ENCODE measurements at regions not wholly inside any gene's neighbourhood (a gene's known extent, or its start where the extent isn't known, plus 50 kb on each side); places are given as distances from the start of the nearest gene placed in this dataset.

DNA sequence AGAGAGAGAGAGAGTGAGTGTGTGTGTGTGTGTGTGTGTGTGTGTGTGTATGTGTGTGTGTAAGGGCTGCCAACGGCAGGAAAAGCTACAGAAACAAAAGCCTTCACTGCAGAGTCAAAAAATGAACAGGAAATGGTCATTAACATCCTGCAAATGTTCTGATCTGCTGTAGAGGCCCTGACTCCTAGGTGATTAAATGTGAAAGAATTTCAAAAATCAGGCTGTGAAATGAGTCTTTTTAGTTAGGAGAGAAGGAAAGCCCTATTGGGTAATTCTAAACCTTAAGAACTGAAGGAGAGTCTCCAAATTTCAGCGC lies 166.5 kb upstream of the MYLIP start:
- Histone ChIP-seq H3K9me3 (no peaks in the 10 kb centered on the region), H3K4me1 (no peaks in the 10 kb centered on the region), H3K4me2 (no peak overlapping the region), H3K4me3 (no peak overlapping the region), H3K27ac (no peak overlapping the region)
- ChIA-PET CTCF (no interaction called here), POLR2A (no interaction called here)
- no peak for TF ChIP-seq ESRRA (IDR thresholded peaks at IDR 0.05; ENCODE audit: borderline replicate concordance, low read length)
- TF ChIP-seq SMC3 (IDR thresholded peaks at IDR 0.05) = no peak
- TF ChIP-seq KDM1A (IDR thresholded peaks at IDR 0.05; ENCODE audit: low read depth) = no peak
- no peak for TF ChIP-seq CBX8 (IDR thresholded peaks at IDR 0.05)
- TF ChIP-seq HEYL (CRISPR knock-in tag; IDR thresholded peaks at IDR 0.05) = no peak
- no peak for TF ChIP-seq RFX5 (IDR thresholded peaks at IDR 0.05)
- TF ChIP-seq RAD21 (conservative IDR thresholded peaks at IDR 0.05 in 1 of 2, IDR thresholded peaks at IDR 0.05 in 1 of 2) = no peak
- TF ChIP-seq RARB (CRISPR knock-in tag; IDR thresholded peaks at IDR 0.05) = no peak
- FAIRE-seq = no peak
- no peak for ATAC-seq
- 18% methylated on average over 2 of the region's 2 CpGs for WGBS (ENCODE audit: missing lambda C conversion rate)
- DNase-seq (ENCODE audit: low read depth in 1 of 2, low spot score in 1 of 2) = no peak

GRCh38 chr6:15961635-15962448 lies 167.0 kb upstream of the MYLIP start:
- Histone ChIP-seq H3K4me1 (no peaks in the 10 kb centered on the region), H3K4me2 (no peak overlapping the region), H3K27ac (no peak overlapping the region), H3K4me3 (no peak overlapping the region), H3K9me3 (no peaks in the 10 kb centered on the region)
- TF ChIP-seq ZNF302 (CRISPR knock-in tag; IDR thresholded peaks at IDR 0.05) (no peak), POLR2AphosphoS2 (conservative IDR thresholded peaks at IDR 0.05; ENCODE audit: low read length) (no peak), HMGXB4 (CRISPR knock-in tag; IDR thresholded peaks at IDR 0.05; ENCODE audit: borderline replicate concordance) (no peak), CHD2 (IDR thresholded peaks at IDR 0.05; ENCODE audit: low read length, partially characterized antibody) (no peak), TP53 (CRISPR knock-in tag; IDR thresholded peaks at IDR 0.05) (no peak), RARB (CRISPR knock-in tag; IDR thresholded peaks at IDR 0.05) (no peak), ZSCAN20 (CRISPR knock-in tag; IDR thresholded peaks at IDR 0.05) (no peak), KDM1A (IDR thresholded peaks at IDR 0.05; ENCODE audit: low read depth) (no peak), ZC3H11A (IDR thresholded peaks at IDR 0.05) (no peak), FOSB (CRISPR knock-in tag; IDR thresholded peaks at IDR 0.05) (no peak), FOSL2 (IDR thresholded peaks at IDR 0.05) (no peak), FOSL2 (CRISPR knock-in tag; IDR thresholded peaks at IDR 0.05) (no peak), RAD21 (conservative IDR thresholded peaks at IDR 0.05 in 1 of 2, IDR thresholded peaks at IDR 0.05 in 1 of 2) (no peak)
- WGBS (ENCODE audit: missing lambda C conversion rate) = 71% methylated on average over 3 of the region's 3 CpGs
- ATAC-seq (no peak), FAIRE-seq (no peak), DNase-seq (ENCODE audit: low read depth in 1 of 2, low spot score in 1 of 2) (no peak)
- ChIA-PET POLR2A (no interaction called here), CTCF (no interaction called here)

- ChIA-PET POLR2A (no interaction called here), CTCF (no interaction called here)
- WGBS (ENCODE audit: missing lambda C conversion rate) = 49% methylated on average over 5 of the region's 7 CpGs
- TF ChIP-seq SREBF2 (IDR thresholded peaks at IDR 0.05) = no peak
- TF ChIP-seq CEBPB (IDR thresholded peaks at IDR 0.05) = no peak
- TF ChIP-seq TP53 (CRISPR knock-in tag; IDR thresholded peaks at IDR 0.05) = no peak
- TF ChIP-seq ZNF302 (CRISPR knock-in tag; IDR thresholded peaks at IDR 0.05) = no peak
- TF ChIP-seq ZC3H11A (IDR thresholded peaks at IDR 0.05) = no peak
- Histone ChIP-seq H3K4me3 (no peak overlapping the region), H3K27ac (no peak overlapping the region), H3K4me1 (peaks cover 5% of the 10 kb centered on the region; the same call in 1 of the 3 replicates), H3K9me3 (no peaks in the 10 kb centered on the region), H3K4me2 (no peak overlapping the region)
- FAIRE-seq = no peak
- ATAC-seq = no peak
- DNase-seq (ENCODE audit: low read depth in 1 of 2, low spot score in 1 of 2) = no peak
Observed at GRCh38 chr6:15960740-15961634, 167.9 kb upstream of the MYLIP start.

All from A549 (cell line).